DMS153 treated with DMSO at 0.1 percent for 48 hours (cell line): ENCODE measurements at regions not wholly inside any gene's neighbourhood (a gene's known extent, or its start where the extent isn't known, plus 50 kb on each side); places are given as distances from the start of the nearest gene placed in this dataset.

Source experiments
- DNase-seq: peaks from one replicate; lab custom pipeline; 2025; ENCODE audit not compliant: unreplicated experiment; lab: John Stamatoyannopoulos, UW

DNA sequence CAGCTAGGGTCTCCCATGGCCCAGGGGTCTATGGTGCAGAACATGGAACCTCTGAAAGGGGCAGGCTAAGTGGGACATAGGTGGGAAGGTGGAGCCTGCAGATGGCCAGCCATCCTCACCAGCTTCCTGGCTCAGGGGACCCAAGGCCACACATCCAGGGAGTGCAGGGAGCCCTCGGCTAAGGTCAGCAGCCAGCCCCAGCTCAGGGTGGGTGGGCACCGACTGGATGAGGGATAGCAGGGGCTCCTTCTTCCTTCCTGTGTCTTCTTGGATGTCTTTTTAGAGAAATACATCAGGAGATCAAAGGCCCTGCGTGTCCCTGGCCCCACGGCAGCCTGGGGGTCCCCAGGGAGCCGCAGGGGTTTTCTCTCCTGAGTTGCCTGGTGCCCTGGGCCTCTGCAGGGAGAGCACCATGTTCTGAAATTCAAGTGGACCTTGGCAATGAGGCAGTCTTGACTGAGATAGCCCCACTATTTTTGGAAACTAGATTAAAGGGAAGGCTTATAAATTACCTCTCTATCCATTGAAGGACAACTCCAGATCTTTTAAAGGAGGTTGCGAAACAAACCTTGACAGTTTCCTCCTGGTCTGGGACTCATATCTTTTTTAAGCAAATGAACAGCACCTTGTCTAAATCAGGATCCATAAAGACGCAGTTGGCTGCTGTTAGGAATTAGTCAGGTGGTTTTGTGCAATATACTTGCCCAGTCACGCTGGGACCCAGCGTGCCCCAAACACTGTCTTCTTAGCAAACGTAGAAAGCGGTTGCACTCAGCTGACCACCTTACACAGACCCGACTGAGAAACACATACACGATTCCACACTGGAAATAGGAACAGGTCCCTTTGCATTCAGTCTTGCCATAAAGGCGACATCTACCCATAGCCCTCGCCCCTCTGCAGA, 242.3 kb downstream of the TOMM20 start:
- no peak for DNase-seq

DNA sequence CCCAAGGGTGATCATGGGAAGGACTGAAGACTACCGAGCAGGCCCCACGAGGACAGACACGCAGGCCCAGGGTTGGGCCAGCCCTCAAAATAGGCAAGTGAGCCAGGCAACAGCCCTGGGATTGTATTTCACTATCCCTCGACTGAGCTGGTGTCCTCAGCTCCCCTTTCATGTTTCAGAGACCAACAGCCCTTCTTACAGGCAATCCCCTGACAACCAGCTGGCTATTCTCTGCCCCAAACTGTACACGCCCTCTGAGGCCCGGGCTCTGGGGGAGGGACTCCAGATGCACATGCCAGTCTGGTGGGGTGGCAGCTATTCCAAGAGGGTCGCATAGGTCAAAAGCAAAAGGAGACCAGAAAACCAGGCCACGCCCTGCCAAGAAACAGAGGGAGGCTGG, 243.0 kb downstream of the TOMM20 start:
- no peak for DNase-seq

DNA sequence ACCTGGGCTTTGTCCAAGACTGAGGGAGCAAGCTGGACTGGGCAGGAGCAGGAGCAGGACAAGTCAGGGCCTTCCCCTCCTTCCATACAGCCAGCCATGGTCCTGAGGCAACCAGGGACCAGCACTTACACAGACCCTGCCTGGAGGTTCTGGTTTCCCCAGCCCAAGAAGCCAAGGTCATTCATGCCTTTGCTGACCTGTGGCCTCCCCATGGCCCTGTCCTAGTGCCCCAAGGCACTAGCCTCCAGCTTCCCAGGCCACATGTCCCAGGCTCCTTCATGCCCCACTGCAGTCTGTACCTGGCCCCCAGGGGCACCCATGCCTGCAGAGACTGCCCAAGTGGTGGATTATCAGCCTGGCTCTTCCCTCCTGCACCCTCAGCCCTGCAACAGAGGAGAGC, 243.9 kb downstream of the TOMM20 start:
- no peak for DNase-seq

DNA sequence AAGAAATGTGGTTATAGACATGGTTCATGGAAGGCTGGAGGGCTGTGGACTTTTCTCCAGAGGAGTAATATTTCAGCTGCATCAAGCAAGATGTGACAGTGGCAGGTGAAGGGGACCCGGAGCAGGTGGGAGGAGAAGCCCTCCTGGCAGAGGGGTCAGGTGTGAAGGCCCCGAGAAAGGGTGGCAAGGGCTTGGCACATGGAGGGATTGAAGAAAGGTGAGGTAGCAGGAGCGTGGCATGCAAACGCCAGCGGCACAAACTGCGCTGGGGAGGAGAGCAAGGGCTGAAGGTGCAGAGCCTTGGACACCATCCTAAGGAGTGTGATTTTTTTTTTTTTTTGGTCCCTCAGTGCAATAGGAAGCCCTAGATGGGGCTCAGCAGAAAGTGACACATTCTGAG, 244.6 kb downstream of the TOMM20 start:
- no peak for DNase-seq

DNA sequence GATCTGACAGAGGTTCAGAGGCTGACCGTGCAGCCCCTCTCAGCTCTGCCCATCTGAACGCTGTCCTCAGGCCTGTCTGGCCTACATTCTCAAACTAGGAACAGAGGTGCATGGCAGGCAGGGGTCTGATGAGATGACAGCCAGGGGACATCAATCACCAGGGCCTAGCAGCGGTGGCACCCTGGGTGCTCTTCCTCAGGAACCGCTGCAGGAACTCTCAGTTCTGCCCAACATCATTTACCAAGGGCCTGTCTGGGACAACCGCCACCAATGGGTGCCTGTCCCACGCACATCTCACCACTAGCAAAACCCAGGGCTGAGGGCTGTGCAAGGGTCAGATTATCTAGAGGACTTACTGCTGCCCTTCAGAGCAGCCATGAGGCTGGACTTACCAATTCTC, 245.7 kb downstream of the TOMM20 start:
- DNase-seq = no peak

DNA sequence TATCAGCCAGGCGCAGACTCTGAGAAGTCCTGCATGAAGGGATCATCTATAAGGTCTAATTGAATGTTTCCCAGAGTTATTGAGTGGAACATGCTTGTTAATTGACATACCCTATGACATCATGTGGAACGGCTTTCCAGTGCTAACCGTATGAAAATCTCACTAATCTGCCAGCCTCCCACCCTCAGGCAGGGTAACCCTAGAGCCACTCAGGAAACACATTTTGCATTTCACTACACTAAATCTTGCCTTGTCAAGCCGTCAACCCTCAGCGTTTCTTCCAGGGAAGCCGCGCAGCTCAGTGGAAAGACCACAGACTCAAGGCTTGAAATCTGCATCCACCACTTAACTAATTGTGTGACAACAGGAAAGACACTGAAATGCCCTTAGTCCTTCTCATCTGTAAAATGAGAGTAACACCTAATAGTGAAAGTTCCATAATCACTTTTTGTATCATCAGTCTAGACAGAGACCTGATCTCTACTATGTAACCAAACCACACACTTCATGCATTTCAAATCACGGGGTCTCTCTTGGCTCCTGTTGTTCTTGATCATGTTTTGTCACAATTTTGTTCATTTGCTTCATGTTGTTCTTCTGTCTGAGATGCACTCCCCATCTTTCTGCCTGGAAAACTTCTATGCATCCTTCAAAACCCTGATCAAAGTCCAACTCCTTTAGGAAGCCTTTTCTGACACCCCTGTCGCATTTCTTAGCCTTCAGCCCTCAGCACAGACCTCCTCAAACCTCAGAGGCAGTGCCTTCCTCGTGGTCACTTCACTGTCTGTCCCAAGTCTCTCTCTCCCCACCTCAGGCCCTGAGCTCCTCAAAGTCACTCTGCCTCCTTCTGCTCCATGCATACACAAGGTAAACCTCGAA, 246.5 kb downstream of the TOMM20 start:
- DNase-seq = no peak

DNA sequence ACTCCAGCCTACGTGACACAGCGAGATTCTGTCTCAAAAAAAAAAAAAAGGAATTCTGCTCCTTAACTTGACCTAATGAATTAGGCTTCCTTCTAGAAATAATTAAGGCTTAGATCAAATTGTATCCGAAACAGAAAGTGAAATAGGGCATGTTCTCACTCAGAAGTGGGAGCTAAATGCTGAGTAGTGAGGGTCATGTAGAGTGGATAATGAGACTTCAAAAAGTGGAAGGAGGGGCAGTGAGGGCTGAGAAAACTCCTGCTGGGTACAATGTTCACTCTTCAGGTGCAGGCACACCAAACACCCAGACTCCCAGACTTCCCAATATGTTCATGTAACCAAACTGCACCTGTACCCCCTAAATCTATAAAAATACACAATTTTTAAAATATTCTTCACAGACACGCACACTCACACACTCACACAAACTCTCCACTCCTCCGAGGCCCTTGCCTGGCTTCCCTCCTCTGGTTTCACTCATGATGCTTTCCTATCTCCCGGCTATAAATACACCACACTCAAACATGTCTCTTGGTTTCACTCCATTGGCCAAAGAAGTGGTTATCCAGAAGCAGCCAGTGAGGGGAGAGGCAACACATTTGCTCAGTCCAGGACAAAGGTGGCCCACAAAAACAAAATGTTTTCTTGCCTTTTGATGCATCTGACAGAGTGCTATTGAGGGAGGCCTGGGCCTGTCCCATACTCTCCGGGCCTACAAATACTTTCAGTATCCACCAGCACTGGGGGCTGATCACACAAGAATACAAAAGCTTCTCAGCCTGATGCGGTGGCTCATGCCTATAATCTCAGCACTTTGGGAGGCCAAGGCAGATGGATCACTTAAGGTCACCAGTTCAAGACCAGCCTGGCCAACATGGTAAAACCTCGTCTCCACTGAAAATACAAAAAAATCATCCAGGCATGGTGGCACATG, 249.2 kb downstream of the TOMM20 start:
- DNase-seq = no peak

DNA sequence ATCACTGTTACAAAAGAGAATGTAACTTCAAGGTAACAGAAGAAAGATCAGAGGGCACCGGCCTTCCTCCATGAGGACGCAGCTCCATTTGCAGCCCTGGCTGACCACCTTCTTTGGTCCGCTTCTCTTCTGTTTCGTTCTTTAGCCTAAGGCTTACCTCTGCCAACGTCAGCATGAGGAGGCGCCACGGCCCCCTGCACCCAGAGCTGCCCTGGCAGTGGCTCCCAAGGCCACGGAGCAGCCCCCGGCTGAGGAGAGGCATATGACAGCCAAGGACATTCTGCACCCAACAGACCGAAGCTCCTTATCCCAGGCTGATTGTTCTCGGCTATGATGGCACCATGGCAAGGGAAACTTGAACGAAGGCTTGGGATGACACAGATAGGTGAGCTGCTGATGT, 250.3 kb downstream of the TOMM20 start:
- no peak for DNase-seq

DNA sequence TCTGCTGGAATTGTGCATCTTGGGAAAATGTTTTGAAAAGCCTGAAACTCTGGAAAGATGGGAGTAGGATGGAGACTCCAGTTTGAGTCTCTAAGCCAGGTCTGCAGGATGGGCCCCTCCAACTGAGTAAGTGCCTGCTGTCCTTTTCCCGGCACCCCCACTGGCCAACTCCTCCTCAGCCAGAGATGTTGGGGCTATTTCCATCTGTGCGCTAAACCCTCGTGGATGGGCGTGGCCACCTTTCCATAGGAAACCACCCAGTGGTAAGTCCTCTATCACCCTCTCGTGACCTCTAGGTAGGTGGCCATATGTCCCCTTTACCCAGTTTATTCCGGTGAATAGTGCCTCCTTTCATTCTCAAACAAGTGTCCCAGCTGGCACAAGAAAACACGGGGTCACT, 250.9 kb downstream of the TOMM20 start:
- DNase-seq = no peak

DNA sequence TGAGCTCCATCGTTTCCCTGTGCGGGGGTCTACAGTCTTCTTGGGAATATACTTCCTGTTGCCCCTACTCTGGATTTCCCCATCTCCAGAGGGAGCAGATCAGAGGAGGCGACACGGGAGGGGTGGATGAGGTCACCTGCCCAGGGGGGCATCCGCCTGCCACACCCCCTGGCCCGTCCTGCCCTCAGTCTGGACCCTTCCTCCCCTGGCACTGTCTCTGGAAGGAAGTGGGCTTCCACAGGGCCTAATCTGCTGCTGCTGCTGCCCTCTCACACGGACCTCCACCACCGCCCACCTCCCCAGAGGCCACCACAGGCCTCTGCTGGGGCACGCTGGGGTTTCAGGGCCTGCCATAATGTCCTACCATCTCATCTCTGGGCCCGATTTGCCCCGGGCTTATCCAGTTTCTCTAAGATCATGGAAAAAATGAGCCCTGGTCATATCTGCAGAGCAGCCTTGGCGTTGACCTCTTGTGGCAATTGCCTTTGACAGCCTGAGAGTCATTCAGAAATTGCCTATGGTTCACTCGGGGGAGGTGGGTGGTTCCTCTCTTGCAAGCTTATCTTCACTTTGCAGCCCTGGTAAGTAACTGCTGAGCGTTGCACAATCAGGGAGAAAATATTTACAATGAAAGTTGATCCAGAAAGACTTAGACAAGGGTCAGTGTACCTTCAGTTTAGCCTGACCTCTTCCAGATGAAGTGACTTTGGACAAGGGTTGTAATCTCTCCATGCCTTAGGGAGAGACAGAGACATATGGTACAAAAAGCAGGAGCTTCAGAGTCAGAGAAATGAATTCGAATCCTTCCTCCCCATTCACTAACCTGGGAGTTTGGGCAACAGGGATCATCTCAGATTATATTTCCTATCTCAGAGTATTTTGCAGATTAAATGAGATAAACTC, 252.4 kb downstream of the TOMM20 start:
- DNase-seq = no peak

DNA sequence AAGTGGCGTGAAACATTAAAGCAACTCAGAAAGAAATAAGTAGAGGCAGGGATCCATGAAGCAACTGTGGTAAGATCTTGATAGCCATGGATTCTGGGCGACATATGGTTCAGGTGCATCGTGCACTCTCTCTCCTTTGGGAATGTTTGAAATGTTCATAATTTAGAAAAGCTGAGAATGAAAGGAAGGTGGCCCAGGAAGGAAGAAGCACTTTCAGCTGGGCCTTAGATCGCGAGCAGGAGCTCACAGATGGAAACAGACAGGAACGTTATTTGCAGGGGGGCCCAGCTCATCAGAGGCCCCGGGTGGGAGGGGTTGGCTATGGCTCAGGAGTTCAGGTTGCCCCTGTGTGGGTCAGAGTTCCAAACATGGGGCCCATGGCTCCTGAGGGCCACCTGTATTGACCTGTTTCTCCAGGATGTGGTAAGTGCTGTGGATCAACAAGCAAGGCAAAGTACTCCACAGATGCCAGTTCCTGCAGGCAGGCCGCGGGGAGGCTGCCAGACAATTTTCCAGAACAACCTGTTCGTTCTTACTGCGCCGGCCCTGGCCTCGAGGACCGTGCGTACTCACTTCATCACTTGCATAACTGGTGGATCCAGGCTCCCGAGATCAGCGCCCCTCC, 253.2 kb downstream of the TOMM20 start:
- no peak for DNase-seq

DNA sequence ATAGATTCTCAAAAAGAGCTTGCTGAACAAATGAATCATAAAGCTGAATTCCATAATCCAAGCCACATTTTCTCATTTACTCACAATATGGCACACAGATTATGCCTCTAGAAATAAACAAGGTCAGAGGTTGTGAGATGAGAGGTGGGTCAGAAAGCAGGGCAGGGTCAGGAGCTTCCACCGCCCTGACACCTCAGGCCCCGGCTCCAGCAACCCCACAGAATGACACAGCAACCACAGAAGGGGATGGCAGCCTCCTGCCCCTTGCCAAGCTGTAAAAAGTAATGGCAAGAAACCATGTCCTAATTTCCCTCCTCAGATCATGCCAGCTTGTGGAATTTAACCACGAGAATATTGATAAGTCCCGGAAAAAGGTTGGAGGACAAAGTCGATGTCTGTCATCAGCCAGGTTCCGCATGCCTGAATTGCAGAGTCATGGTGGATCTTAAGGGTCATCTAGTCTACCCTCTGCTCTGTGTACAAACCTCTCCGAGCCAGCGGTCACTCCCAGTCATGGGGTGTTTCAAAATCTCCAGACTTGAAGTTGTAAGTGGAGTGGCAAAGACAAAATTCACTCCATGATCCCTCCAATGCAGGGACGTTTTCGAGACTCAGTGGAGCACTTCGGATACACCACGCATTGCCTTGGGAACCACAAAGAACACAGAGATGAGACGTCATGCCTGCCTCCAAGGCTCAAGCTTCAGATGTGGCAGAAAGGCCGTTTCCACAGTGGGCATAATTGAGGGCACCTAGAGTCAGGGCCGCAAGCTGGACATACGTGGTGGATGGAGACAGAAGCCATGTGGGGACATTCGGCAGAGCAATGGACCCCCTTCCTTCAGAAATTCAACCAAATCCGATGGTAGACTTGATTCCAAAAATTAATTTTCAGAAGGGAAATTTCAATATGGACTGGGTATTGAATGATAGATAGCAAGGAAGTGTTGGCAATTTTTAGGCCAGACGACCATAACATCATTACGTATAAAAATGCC, 254.0 kb downstream of the TOMM20 start:
- DNase-seq = no peak

DNA sequence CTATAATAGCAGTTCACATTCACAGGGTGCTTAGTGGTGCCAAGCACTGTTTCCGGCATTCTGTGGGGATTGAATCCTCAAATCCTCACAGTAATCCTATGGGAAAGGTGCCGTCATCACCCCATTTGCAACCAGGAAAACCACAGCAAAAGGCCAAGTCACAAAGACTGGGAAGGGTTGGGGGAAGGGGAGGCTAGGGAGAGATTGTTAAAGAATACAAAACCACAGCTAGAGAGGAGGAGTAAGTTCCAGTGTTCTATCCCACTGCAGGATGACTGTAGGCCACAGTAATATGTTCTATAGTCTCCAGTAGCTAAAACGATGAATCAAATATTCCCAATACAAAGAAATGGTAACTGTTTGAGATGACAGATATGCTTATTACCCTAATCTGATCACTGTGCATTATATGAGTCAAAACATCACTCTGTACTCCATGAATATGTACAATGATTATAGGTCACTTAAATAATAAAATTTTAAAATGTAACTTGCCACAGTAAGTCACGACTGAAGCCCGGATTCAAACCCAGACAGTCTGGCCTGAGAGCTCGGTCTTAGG, 256.8 kb downstream of the TOMM20 start:
- DNase-seq = no peak

DNA sequence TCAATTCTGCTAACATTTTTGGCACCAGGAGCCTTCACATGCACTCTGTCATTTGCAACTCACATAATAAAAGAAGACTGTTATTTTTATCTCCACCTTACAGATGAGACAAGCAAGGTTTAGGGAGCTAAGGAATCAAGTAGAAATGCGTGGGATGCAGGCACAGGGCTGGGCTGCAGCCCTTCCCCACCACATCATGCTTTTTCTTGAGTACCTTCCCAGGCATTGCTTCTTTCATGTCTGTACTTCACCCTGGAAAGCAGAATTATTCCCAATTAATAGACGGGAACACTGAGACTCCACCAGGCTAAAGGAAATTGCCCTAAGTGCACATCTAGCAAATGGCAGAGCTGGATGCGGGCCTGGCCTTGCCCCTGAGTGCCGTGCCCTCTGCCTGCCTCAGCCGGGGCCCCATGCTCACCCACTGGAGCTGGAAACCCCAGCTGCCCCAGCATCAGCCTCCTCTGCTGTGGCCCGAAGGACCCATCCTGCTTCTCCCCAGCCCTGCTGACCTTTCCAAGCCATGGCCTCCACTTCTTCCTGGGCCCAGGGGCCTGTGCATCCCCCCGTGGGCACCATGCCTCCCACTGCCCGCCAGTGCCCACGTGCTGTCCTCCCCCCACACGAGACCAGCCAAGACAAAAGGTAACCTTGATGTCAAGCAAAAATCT, 257.5 kb downstream of the TOMM20 start:
- DNase-seq = no peak

DNA sequence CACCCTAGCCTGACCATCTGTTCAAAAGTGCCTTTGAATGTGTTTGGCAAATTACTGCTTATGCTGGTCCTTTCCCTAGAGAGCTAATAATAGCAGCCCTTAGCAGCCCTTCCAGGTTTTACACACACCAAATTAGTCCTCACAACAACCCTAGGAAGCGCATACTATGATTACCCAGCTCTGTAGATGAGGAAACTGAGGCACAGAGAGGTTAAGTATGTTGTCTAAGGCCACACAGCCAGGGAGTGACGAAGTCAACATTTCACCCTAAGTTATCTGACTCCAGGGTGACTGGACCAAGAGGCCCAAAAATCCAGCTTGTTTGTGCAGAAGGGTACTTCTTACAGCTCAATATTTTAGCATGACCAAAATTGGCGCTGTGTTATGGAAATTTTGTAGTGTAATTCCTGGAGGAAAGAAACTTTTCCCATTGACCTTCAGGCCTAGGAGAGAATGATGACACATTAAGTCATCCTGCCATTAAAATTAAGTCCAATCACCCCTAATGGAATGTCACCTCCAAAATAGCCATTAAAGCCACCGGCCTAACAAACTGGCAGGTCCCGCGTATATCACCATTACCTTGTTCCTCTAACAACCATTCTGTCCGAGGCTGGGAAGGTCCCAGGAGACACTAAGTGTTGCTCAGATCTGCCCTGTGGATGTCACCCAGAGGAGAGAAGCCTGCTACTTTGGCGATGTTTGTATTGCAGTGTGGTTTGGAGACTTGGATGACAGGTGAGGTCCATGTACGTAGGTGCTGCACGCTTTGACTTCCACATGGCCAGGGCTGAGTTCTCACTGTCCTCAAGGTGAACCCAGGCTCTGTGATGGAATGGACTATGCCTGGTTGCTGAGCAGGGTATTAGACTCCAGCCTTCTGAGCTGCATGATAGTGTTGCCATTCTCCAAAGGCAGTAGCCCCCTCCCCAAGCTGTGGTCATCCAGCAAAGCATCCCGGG, 258.3 kb downstream of the TOMM20 start:
- no peak for DNase-seq
